Renal cortex interstitium (tissue), 11 donors: ENCODE measurements at regions not wholly inside any gene's neighbourhood (a gene's known extent, or its start where the extent isn't known, plus 50 kb on each side); places are given as distances from the start of the nearest gene placed in this dataset.

Experiments
- DNase-seq, 11 donors: peaks; one replicate each; pipeline ENCODE4 v3.0.0-alpha.2; 2013; ENCODE audit warnings: low read depth in 9 of 11, low spot score in 4 of 11; ENCODE audit errors: extremely low read depth in 1 of 11

DNA sequence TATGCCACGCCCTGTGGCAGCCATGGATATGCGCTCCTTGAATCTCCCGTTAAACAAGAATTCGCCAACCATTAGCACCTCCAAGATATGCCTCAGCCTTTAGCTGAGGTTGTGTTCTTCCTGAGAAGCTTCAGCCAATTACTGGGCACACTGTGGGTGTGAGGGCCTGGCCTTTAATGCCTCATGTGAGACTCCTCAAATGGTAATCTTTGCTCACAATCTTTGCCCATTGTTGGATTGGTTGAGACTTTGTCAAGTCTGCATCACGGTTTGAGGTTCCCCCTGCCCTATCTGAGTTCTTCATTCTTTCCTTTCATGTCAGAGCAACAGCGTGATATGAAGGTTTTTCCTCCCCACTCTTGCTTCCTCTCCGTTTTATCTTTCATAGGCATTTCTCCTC lies 108.1 kb upstream of the CCDC54 start:
- DNase-seq = no peak

DNA sequence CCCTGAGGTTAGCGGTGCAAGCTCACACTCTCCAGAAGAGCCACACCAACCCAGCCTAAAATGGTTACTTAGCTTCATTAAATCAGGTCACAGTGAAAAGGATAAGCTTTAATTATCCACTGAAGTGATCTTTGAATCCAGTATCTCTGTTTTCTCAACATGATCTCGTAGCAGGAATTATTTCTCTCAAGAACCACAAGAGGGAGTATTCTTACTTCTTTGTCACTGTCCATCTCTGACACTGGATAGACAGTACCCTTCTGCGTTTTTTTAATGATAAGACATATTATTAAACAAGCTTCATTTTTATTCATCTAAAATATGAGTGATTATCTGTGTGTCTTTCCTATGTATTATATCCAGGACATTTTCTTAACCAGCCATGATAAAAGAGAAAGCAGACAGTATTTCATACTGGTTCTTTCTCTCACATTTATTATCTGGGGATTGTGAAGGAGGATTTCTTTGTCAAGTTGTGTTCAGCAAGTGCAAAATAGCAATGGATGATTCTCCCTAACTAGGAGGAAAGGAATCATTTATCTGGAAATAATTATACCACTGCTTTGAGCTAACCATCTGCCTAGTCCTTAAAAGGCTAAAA lies 105.4 kb upstream of the CCDC54 start:
- DNase-seq = no peak

DNA sequence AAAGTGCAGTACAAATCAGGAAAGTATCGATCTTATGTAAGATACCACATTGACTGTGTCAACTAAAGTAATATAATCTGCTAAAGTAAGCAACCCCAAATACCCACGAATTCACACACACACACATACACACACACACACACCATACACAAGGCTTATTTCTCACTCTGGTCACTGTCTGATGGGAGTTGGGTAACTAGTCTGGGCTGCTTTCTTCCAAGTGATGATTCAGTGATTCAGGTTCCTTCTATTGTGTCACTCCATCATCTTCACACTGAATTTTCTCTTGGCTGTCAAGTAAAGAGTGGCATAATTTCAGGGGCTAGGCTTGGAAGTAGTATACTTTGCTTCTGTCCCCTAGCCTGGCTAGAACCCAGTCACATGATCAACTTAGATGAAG lies 104.8 kb upstream of the CCDC54 start:
- no peak for DNase-seq

DNA sequence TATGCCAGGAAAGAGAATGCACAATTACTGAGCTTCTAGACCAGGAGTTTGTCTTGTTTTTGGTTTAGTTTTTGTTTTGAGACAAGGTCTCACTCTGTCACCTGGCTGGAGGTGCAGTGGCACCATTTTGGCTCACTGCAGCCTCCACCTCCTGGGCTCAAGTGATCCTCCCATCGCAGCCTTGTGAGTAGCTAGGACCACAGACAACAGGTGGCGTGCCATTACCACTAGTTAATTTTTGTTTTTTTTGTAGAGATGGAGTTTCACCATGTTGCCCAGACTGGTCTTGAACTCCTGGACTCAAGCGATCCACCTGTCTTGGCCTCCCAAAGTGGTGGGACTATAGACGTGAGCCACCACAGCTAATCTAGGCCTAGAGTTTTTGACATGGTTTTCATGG lies 104.4 kb upstream of the CCDC54 start:
- no peak for DNase-seq

DNA sequence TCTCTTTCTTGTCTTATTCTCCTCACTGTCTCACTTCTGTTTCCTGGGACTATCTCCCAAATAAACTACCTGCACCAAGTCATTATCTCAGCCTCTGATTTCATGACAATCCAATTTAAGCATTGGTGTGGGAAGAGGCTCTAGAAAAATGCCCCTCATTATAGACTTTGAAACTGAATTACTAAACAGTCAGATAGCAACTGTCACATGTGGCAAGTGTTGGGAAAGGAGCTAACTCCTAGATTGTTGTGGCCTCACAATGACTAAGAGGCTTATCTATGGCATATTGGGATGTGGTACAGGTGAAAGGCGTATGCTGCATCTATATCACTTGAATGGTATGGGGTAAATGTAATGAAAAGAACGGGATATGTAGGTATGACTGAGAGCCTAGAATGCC lies 103.5 kb upstream of the CCDC54 start:
- DNase-seq = no peak

DNA sequence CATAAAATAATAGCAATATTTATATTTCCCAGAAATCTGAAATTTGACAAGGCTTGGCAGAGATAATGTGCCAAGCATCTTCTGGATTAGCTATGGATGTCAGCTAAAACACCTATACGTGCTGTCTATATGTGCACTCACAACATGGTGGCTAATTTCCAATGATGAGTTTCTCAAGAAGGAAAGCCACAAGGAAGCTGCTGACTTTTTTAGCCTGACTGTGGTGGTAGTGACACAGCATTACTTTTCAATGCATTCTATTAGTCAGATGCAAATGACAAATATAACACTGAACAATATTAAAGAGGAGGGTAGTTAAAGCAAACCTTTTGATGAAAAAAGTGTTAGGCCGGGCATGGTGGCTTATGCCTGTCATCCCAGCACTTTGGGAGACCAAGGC lies 101.7 kb upstream of the CCDC54 start:
- DNase-seq = no peak

DNA sequence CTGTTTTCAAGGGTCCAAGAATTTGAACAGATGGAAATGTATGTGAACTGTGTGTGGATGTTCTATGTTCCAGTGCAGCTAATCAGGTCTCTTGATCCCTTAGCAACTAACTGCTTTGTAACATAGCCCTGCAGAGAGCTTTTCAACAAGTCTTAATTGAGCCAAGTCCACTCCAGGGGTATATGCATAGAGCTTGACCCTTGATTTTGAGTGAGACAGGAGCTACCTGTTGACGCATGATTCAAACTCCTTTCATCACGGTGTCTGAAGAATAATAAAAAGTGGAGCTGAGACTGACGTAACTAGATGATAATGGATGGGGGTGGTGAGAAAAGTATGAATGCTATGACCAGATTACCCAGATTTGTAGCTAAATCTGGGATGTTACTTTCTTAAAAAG lies 93.3 kb upstream of the CCDC54 start:
- DNase-seq = no peak

DNA sequence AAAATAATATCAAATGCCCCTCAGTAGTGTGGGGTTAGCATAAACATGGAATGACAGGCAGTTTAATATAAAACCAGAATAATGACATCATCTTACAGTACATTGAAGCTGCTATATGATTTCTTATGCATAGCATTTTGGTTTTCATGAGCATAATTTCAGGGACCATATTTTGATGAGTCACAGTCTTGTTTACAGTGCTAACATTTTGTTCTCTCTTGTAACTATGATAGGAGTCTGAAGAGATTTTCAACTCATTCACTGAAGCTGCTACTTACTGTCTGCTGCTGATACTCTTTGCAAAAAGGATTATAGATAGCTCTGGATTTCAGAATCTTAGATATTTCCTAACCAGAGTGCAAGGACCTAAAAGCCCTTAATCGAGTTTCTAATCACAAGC lies 92.6 kb upstream of the CCDC54 start:
- DNase-seq = no peak

DNA sequence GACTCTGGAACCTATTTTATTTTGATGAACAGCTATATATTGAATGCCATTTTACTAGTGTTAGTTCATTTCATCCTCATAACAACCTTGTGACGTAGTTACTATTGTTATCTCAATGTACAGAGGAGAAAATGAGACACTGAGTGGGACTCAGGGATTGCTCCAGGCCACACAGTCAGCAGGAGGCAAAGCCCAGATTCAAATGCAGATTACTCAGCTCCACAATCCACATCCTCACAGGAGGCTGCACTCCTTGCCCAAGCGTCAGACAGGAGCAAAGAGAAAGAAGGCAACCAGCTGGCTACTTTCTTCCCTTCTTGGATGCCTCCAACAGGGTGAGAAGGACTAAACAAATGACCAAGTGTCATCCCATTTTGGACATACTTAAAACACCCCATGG lies 92.0 kb upstream of the CCDC54 start:
- no peak for DNase-seq

DNA sequence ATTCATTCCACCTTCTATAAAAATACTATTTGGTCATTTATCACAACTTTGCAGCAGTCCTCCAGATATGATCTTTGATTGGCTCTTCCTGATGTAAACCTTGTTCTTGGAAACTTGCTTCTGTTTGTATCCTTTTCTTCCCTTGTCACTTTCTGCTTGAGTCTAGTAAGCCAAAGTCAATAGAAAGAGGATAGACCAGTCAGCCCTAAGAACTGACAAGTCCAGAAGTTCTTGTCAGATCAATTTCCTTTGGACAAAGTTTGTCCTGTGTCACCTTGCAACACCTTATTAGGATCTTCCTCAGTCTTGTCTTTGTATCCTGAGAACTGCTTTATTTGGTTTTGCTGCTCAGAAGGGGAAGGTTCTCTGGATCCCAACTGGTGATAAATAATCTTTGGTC lies 87.9 kb upstream of the CCDC54 start:
- DNase-seq = no peak

DNA sequence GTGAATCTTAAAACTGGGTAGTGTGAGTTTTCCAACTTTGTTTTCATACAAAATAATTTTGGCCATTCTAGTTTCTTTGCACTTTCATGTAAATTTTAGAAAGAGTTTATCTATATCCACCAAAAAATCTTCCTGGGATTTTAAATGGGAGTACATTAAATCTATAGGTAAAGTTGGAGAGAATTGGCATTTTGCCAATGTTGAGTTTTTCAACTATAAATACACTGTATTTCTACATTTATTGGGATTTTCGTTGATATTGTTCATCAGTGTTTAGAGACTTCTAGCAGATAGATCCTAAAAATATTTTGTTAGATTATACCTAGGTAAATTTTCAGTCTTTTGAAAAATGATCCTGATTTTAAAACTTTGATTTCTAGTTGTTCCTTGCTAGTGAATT lies 83.1 kb upstream of the CCDC54 start:
- no peak for DNase-seq

DNA sequence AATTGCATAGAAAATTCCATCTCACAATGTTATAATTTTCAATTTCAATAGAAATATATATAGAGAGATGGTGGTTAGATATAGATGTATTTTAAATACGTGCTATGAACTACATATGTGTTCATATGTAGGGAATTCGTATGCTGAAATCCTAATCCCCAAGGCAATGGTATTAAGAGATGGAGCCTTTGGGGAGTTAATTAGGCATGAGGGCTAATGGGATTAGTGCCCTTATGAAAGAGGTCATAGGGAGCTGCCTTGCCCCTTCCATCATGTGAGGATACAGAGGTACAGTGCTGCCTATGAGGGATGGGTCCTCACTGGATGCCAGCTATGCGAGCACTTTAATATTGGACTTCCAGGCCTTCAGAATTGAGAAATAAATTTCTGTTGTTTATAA lies 79.6 kb upstream of the CCDC54 start:
- DNase-seq = no peak

DNA sequence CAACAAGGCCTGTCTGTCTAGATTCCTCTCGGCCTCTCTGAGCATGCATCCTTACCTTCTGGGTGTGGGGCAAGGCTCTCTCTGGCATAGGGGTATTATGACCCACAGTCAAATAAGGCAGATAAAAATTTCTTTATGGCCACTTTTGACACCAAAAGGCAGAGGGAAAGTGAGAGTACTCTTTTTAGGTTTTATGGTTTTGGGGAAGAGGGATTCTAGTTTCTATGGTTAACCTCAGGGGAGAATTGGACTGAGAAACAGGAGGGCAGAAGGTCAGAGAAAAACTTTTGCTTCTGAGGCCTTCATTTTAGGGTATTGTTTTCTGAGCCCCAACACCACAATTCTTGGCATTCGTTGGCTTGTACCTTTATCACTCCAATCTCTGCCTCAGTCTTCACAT lies 70.0 kb upstream of the CCDC54 start:
- no peak for DNase-seq

DNA sequence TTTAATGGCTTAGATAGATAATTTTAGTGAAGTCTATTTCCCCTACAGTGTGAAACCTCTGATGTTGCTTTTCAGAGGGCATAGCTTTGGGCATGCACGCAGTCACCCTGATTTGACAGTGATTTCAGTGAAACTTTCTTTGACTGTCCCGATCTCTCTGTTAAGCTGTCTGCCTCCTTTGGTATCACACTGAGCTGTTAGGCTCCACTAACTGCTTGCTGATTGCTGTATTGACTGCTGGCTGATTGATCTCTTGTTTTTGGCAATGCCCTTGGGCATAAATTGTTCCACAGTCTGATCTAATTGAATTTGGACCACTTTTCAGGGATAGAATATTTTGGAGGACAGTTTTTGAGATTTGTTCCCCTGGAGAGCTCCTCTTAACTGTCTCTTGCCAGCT lies 68.5 kb upstream of the CCDC54 start:
- DNase-seq = no peak

DNA sequence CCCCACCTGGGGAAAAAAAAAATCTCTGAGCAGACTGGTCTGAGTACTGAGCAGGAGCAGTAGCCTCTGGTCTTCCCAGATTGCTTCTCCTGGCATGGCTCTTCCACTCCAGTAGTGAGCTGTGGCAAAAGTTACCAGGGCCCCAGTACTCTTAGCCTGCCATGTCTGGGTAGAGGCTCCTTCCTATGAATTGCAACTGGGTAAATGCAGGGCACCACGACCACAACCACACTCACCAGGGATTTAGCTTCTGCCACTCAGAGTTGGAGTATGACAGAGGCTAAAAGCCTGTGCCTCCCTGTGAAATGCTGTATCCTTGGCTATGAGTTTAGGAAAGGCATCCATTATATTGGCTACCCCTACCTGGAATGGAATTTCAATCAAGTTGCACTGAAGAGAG lies 67.9 kb upstream of the CCDC54 start:
- DNase-seq = no peak

DNA sequence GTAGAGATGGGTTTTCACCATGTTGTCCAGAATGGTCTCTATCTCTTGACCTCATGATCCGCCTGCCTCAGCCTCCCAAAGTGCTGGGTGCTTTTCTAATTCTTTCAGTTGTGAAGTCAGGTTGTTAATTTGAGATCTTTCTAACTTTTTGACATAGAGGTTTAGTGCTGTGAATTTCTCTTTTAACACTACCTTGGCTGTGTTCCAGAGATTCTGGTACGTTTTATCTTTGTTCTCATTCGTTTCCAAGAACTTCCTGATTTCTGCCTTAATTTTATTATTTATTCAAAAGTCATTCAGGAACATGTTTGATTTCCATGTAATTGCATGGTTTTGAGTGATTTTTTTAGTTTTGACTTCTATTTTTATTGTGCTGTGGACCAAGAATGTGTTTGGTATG lies 63.5 kb upstream of the CCDC54 start:
- no peak for DNase-seq

DNA sequence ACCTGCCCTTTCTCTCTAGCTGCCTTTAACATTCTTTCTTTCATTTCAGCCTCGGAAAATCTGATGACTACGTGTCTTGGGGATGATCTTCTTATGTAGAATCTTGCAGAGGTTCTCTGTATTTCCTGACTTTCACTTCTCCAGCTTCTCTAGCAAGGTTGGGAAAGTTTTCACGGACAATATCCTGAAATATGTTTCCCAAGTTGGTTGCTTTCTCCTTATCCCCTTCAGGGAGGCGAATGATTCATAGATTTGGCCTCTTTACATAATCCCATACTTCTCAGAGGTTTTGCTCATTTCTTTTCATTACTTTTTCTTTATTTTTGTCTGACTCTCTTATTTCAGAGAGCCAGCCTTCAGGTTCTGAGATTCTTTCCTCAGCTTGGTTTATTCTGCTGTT lies 62.1 kb upstream of the CCDC54 start:
- DNase-seq = no peak

DNA sequence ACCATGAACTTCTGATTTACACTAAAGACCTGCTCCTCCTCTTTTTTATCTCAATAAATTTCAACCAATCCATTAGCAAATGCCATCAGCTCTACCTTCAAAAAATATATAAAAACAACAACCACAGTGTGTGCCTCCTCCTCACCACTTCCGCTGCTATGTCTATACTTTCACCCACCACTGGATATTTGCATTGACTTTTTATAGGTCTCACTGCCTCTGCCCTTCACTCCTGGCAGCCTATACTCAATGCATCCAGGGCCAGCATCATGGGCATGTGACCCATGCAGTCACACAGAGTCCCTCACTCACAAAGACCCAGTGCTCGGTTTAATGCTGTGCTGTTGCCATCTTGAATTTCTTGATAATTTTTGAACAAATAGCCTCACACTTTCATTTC lies 53.5 kb upstream of the CCDC54 start:
- DNase-seq = no peak

DNA sequence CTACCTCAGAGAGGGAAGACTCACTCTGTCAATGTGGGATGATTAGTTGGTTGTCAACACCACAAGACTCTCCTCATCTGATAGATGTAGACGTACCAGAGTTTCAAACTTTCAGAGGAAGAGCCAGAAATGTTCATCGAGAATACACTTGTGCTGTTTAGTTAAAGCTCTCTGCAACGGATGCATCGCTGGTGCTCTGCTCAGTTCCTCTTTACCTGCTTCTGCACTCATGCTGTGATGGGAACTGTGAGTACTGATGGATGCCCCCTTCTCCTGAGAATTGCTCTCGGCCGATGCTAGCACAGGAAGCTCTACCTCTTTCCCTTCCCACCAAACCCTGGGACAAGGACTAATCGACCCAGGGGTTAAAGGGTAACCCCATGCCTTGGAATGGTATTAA lies 51.8 kb upstream of the CCDC54 start:
- no peak for DNase-seq
